ENCODE measurements at regions not wholly inside any gene's neighbourhood (a gene's known extent, or its start where the extent isn't known, plus 50 kb on each side); places are given as distances from the start of the nearest gene placed in this dataset.

DNA sequence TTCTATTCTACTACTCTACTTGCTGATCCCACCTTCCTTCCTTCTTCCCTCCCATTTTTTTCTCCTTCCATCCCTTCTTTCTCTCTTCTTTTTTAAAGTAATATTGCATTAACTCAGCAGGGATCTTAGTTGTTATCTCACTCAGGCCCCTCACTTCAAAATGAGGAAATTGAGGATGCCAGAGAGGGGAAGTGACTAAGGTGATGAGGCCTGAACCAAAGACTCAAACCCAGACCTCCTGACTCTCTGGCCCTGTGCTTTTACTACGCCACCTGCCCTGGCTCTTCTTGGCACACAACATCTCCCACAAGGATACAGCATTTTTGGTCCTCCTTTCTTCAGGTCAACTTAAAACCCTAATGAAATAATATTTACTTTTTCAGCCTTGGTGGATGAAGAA is 151.7 kb upstream of the ZNF648 start:
- TF ChIP-seq, protein P1, sequence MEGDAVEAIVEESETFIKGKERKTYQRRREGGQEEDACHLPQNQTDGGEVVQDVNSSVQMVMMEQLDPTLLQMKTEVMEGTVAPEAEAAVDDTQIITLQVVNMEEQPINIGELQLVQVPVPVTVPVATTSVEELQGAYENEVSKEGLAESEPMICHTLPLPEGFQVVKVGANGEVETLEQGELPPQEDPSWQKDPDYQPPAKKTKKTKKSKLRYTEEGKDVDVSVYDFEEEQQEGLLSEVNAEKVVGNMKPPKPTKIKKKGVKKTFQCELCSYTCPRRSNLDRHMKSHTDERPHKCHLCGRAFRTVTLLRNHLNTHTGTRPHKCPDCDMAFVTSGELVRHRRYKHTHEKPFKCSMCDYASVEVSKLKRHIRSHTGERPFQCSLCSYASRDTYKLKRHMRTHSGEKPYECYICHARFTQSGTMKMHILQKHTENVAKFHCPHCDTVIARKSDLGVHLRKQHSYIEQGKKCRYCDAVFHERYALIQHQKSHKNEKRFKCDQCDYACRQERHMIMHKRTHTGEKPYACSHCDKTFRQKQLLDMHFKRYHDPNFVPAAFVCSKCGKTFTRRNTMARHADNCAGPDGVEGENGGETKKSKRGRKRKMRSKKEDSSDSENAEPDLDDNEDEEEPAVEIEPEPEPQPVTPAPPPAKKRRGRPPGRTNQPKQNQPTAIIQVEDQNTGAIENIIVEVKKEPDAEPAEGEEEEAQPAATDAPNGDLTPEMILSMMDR (IDR thresholded peaks at IDR 0.05), result no peak
- TF ChIP-seq POLR2A (IDR thresholded peaks at IDR 0.05), result no peak
